Stomach (tissue), 8 donors: ENCODE measurements at regions not wholly inside any gene's neighbourhood (a gene's known extent, or its start where the extent isn't known, plus 50 kb on each side); places are given as distances from the start of the nearest gene placed in this dataset.
"Not testable (repeated sequence)": the region's sequence is repeated elsewhere in the genome, so short reads cannot be mapped to it uniquely, and the experiment has no call there.

Experiments
- DNase-seq, 2 donors: peaks; one replicate each; pipeline versions ENCODE4 v3.0.0 to v3.0.0-alpha.2; 2013 to 2019
- H3K27ac ChIP-seq, 5 donors: fragments of 200-600 bp in 4 of 5; sonication (generic) in 4 of 5; one replicate each; pipeline ENCODE4 v1.5.1; 2013 to 2019; ENCODE audit warnings: mild to moderate bottlenecking in 1 of 5, moderate library complexity in 1 of 5
- H3K27me3 ChIP-seq, 3 donors: fragments of 200-600 bp; sonication (generic); one replicate each; pipeline ENCODE4 v1.5.1; 2017 to 2019; ENCODE audit warnings: mixed run types in 1 of 3
- H3K36me3 ChIP-seq, 4 donors: fragments of 200-600 bp; sonication (generic); 1 replicate in 3 of 4; 2 replicates in 1 of 4; pipeline ENCODE4 v1.5.1; 2016 to 2019
- H3K4me1 ChIP-seq, 4 donors: fragments of 200-600 bp; sonication (generic); one replicate each; pipeline ENCODE4 v1.5.1; 2016 to 2019
- H3K4me3 ChIP-seq, 4 donors: fragments of 200-600 bp; sonication (generic) in 3 of 4; one replicate each; pipeline ENCODE4 v1.5.1; 2016 to 2019; ENCODE audit warnings: mild to moderate bottlenecking in 1 of 4
- H3K9me3 ChIP-seq, 4 donors: fragments of 200-600 bp; sonication (generic); one replicate each; pipeline ENCODE4 v1.5.1; 2016 to 2019
- EP300 ChIP-seq: sonication (generic); formaldehyde crosslinking; IDR thresholded peaks from one replicate; pipeline ENCODE4 v1.6.1; 2017; ENCODE audit warnings: antibody characterized with exemption
- POLR2A ChIP-seq, 4 donors: fragments of 450-650 bp; IDR thresholded peaks; one replicate each; pipeline ENCODE4 v1.6.1; 2016; ENCODE audit warnings: antibody characterized with exemption in 4 of 4, control low read depth in 2 of 4, mild to moderate bottlenecking in 1 of 4, moderate library complexity in 1 of 4
- POLR2AphosphoS5 ChIP-seq, 3 donors: sonication (generic); formaldehyde crosslinking; IDR thresholded peaks; one replicate each; pipeline ENCODE4 v1.6.1; 2016; ENCODE audit warnings: antibody characterized with exemption in 3 of 3
- WGBS, 5 donors: extraction: QIAGEN DNeasy Blood & Tissue Kit in 3 of 5; methylation state at CpG; one replicate each; pipeline versions ENCODE4 v1.1.5 to v1.1.7; 2013 to 2018; 5-methylcytosine and 5-hydroxymethylcytosine counted together
- intact Hi-C: fragments of 100-400 bp; cut with DNase I; formaldehyde crosslinking; loops from one replicate; pipeline ENCODE4 v1.15.1; 2023; ENCODE audit warnings: low total_unique reads
- TF ChIP-seq, protein P1 (sequence below), 7 experiments: fragments of 450-650 bp in 4 of 7; fragments of 200-600 bp in 3 of 7; sonication (generic) in 3 of 7; IDR thresholded peaks; one replicate each; pipeline ENCODE4 v1.5.1; 2016 to 2019; ENCODE audit warnings: antibody characterized with exemption in 7 of 7, control low read depth in 2 of 7, mild to moderate bottlenecking in 1 of 7
- donor health status: healthy with polysubstance abuse.
- donor health status: Bipolar disorder and iron deficiency.
- donor health status: healthy.

DNA sequence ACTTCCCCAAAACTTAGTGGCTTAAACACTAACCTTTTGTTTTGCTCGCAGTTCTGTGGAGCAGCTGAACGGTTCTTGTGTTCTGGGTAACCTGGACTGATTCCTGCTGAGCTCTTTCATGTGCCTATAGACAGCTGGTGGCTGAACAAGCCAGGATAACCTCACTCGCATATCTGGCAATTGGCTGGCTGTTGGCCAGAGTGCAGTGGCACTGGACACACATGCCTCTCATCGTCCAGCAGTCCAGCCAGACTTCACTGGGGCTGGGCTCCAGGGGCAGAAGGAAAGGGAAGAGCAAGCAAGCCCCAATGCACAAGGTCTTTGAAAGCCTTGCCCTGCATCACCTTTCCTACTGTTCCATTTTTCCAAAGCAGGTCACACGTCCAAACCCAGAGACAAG is 53.6 kb upstream of the GATA2 start:
- no peak for DNase-seq
- Histone ChIP-seq H3K4me3 (no peak overlapping the region), H3K4me1 (peaks cover 0 to 9% (median 3%) of the 10 kb centered on the region in 4 donors), H3K36me3 (no peaks in the 10 kb centered on the region), H3K27me3 (peaks cover 0 to 20% (median 0%) of the 10 kb centered on the region in 3 donors), H3K27ac (no peak overlapping the region), H3K9me3 (peaks cover 0 to 18% (median 13%) of the 10 kb centered on the region in 4 donors)
- intact Hi-C loops, result no loop called here
- 58 to 74% (median 66%) methylated on average over 4 to 5 of the region's 5 CpGs for WGBS, 5 donors
- no peak for TF ChIP-seq POLR2AphosphoS5 (IDR thresholded peaks at IDR 0.05)
- TF ChIP-seq, protein P1, sequence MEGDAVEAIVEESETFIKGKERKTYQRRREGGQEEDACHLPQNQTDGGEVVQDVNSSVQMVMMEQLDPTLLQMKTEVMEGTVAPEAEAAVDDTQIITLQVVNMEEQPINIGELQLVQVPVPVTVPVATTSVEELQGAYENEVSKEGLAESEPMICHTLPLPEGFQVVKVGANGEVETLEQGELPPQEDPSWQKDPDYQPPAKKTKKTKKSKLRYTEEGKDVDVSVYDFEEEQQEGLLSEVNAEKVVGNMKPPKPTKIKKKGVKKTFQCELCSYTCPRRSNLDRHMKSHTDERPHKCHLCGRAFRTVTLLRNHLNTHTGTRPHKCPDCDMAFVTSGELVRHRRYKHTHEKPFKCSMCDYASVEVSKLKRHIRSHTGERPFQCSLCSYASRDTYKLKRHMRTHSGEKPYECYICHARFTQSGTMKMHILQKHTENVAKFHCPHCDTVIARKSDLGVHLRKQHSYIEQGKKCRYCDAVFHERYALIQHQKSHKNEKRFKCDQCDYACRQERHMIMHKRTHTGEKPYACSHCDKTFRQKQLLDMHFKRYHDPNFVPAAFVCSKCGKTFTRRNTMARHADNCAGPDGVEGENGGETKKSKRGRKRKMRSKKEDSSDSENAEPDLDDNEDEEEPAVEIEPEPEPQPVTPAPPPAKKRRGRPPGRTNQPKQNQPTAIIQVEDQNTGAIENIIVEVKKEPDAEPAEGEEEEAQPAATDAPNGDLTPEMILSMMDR (IDR thresholded peaks at IDR 0.05), result no peak
- TF ChIP-seq EP300, result no peak
- TF ChIP-seq POLR2A (IDR thresholded peaks at IDR 0.05), result no peak

DNA sequence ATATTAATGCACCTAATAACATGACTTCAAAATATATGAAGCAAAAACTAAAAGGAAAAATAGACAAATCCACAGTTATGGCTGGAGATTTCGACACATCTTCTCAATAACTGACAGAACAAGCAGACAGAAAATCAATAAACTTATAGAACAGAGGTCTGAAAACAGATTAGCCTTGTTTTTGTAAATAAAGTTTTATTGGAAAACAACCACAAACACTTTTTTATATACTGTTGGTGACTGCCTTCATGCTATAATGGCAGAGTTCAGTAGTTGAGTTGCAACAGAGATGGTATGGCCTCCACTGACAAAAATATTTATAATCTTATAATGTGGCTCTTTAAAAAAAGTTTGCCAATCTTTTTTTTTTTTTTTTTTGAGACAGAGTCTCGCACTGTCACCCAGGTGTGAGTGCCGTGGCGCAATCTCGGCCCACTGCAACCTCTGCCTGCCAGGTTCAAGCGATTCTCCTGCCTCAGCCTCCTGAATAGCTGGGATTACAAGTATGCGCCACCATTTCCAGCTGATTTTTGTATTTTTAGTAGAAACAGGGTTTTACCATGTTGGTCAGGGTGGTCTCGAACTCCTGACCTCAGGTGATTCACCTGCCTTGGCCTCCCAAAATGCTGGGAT is 52.2 kb upstream of the GATA2 start:
- H3K4me3 ChIP-seq, result no peak overlapping the region
- H3K4me1 ChIP-seq, result peaks cover 0 to 9% (median 3%) of the 10 kb centered on the region in 4 donors
- H3K27ac ChIP-seq, result no peak overlapping the region
- peaks cover 0 to 18% (median 13%) of the 10 kb centered on the region in 4 donors for H3K9me3 ChIP-seq
- intact Hi-C loops, result no loop called here
- no peak for DNase-seq
- peaks cover 0 to 25% (median 4%) of the 10 kb centered on the region in 3 donors for H3K27me3 ChIP-seq
- 84 to 94% (median 89%) methylated on average over 8 of the region's 8 CpGs for WGBS, 5 donors
- TF ChIP-seq POLR2A (IDR thresholded peaks at IDR 0.05), result no peak
- TF ChIP-seq POLR2AphosphoS5 (IDR thresholded peaks at IDR 0.05), result no peak
- no peak for TF ChIP-seq EP300
- TF ChIP-seq, protein P1 (IDR thresholded peaks at IDR 0.05), result no peak
- no peaks in the 10 kb centered on the region for H3K36me3 ChIP-seq

DNA sequence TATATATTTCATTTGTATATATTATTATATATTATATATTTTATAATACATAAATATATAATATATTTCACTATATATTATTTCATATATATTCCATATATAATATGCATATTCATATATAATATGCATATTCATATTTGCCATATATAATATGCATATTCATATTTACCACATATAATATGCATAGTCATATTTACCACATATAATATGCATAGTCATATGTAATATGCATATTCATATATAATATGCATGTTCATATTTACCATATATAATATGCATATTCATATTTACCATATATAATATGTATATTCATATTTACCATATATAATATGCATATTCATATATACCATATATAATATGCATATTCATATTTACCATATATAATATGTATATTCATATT is 51.2 kb upstream of the GATA2 start:
- no peak for DNase-seq
- H3K4me1 ChIP-seq, result peaks cover 0 to 5% (median under 1%) of the 10 kb centered on the region in 4 donors
- no peak overlapping the region for H3K4me3 ChIP-seq
- peaks cover 0 to 19% (median 4%) of the 10 kb centered on the region in 3 donors for H3K27me3 ChIP-seq
- H3K36me3 ChIP-seq, result no peaks in the 10 kb centered on the region
- H3K9me3 ChIP-seq, result peaks cover 0 to 18% (median 13%) of the 10 kb centered on the region in 4 donors
- intact Hi-C loops, result no loop called here
- no peak for TF ChIP-seq EP300
- no peak overlapping the region for H3K27ac ChIP-seq

DNA sequence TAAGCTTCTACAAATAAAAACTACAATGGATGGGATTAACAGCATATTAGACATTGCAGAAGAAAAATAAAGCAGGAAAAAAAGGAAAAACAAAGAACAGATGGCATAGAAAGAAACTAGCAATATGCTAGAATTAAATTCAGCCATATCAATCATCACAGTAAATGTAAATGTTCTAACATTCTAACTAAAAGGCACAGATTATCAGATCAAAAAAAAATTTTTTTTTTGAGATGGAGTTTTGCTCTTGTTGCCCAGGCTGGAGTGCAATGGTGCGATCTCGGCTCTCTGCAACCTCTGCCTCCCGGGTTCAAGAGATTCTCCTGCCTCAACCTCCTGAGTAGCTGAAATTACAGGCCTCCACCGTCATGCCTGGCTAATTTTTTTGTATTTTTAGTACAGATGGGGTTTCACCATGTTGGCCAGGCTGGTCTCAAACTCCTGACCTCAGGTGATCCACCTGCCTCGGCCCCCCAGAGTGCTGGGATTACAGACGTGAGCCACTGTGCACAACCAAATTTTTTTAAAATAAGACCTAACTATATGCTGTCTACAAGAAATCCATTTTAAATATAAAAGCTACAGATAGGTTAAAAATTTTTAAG is 50.7 kb upstream of the GATA2 start:
- DNase-seq, H3K36me3 ChIP-seq, H3K4me3 ChIP-seq, intact Hi-C loops, H3K27ac ChIP-seq, H3K4me1 ChIP-seq: not testable (repeated sequence)
- WGBS, 5 donors, result 87 to 91% (median 89%) methylated on average over 6 of the region's 6 CpGs
- peaks cover 0 to 17% (median 4%) of the 10 kb centered on the region in 3 donors for H3K27me3 ChIP-seq
- H3K9me3 ChIP-seq, result peaks cover 0 to 18% (median 13%) of the 10 kb centered on the region in 4 donors
